Bone marrow (tissue), 2 donors: ENCODE measurements at regions not wholly inside any gene's neighbourhood (a gene's known extent, or its start where the extent isn't known, plus 50 kb on each side); places are given as distances from the start of the nearest gene placed in this dataset.
"Not testable (repeated sequence)": the region's sequence is repeated elsewhere in the genome, so short reads cannot be mapped to it uniquely, and the experiment has no call there.

ENCODE experiments used
- DNase-seq, 2 donors: peaks; one replicate each; lab custom pipeline; 2025; lab: John Stamatoyannopoulos, UW

DNA sequence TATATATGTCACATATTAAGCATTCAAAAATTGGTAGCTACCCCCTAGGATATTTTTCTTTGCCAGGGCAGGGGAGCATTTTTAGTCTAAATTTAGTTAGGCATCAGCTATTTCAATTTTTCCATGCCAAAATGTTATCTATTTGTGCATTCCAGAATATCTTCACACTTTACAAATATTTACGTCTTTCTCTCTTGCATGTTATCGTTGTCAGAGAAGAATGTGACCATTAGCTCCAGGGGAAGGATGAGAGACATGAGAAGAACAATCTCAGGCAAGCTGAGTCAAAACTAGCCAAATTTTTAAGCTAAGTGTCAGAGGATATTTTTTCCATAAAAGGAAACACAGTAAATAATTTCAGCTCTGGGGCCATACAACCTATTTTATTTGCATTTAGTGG, 885.0 kb upstream of the EPHA5 start:
- no peak for DNase-seq

GRCh38 chr4:66554826-66555225, 884.5 kb upstream of the EPHA5 start:
- no peak for DNase-seq

- not testable (repeated sequence) for DNase-seq
These were observed 875.0 kb upstream of the EPHA5 start for GRCh38 chr4:66545301-66545700.

- no peak for DNase-seq
These were observed 874.0 kb upstream of the EPHA5 start for GRCh38 chr4:66544281-66544680.

DNA sequence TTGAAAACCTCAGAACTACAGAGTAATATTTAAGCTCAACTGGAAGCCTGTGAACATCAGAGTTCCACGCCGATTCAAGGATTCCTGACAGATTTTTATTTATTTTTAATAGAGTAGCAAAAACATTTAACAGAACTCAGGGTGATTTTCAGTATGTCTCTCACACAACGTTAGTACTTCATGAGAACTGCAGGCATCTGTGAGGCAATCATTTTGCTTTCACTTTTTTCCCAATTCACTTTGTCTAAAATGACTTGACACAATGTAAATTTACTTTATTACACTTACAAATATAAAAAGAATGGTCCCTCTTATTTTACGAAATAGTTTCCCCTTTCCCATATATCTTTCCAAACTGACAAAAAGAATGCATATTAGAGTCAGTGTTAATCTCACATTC, 869.5 kb upstream of the EPHA5 start:
- DNase-seq = no peak

GRCh38 chr4:66524781-66525180, 854.5 kb upstream of the EPHA5 start:
- no peak for DNase-seq

DNA sequence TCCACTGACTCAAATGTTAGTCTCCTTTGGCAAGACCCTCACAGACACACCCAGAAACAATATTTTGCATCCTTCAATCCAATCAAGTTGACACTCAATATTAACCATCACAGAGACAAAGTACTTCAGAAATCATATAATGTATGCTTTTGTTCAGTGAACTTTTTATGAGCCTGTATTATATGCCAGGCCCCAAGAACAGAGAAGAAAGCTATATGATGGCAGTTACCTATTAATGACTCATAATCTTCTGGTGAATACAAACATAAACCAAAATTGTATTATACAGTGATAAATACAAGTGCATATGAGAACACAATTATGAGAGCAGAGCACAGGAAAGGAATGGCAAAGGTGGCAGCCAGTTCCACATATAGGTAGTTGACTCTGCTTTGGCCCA, 852.0 kb upstream of the EPHA5 start:
- no peak for DNase-seq

GRCh38 chr4:66516940-66517339, 846.7 kb upstream of the EPHA5 start:
- no peak for DNase-seq

DNA sequence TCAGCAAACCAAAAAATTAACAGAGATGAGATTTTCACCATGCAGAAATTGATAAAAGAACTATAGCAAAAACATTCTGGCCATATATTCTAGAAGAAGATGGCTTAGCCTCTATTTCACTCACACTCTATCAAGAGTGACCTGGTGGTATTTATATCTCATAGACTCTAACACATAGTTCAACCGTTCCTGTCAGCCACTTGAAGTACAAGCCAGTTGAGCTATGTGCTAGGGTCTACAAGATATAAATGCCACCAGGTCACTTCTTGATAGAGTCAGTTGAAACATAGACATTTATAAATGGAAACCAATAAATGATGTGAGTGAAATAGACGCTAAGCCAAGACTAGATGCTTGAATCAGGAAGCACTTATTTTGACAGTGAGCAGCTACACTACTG, 836.7 kb upstream of the EPHA5 start:
- DNase-seq = no peak

DNA sequence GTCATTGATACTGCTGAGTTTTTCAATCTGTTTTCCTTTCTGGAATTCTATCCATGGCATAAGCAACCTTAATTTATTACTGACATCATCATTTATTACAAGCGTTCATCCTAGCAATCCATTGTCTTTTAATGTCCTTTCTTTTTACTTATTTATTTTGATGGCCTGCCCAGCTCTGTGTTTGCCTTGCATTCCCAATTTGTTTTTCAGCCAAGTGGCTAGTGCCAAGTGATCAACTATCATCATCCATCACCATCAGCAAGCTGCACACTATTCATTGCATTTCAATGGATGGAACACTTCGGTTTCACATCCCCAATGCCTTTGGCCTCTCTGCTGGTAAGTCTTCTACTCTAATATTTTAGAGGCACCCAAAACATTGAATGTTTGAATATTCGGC, 831.7 kb upstream of the EPHA5 start:
- DNase-seq = no peak

GRCh38 chr4:66490729-66491128, 820.4 kb upstream of the EPHA5 start:
- DNase-seq = no peak

DNA sequence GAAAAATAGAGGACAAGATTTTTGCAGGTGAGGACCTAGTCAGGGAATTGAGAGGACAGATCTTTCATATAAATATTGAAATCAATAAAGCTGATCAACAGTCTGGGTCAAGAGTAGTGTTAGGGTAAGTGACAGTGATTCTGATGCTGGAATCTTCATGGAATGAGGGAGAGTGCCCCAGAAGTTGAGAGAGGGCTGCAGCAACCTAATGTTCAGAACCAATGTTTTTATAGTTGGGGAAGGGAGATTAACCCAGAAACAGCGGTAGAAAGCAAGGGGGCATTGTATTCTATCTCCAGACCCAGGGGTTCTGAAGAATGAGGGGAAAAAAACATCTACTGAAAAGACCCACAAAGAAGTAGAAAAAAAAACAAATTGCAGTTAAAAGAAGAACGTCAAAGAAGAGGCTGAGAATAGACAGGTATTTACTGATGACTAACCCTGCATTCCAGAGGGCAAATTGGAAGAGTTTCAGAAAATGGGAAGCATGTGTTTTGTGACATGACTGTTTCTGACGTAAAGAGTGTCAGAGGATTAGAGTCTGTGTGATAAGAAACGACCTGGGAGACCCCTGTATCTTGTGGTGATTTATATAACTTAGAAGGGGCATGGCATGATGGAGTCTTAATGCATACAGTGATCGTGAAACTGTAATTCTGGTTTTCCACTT, 819.6 kb upstream of the EPHA5 start:
- no peak for DNase-seq

GRCh38 chr4:66489370-66489769, 819.1 kb upstream of the EPHA5 start:
- DNase-seq = no peak

DNA sequence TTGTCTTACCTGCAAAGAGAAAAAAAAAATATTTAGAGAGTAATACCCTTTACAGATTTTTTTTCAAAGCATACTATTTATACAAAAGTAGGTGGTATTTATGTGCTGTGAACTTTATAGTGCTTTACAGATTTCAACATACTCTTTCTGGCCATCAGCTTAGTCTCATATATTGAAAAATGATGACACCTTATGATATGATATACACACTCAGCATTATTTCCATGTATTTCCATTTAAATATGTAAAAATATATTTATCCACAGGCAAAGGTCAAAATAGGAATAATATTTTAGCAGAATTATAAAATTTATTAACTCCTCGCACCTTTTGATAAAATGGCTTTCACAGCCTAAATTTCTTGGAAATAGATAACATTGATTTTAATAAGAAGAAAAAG, 815.8 kb upstream of the EPHA5 start:
- no peak for DNase-seq

- no peak for DNase-seq
These were observed 811.9 kb upstream of the EPHA5 start for GRCh38 chr4:66482186-66482585.

DNA sequence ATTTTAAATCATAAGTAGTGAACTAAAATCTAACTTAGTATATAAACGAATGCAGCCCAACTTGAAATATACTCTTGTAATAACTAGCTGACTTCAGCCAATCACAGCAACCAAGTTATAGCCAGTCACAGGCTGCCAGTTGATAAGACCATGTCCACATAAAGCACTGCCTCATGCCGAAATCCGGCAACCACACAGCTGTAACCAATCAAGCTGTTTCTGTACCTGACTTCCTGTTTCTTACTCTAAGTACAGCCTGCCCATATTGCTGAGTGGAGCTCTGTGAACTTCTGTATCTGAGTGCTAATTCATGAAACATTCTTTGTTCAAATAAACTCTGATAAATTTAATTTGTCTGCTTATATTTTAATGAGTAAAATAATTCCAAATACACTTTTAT, 805.3 kb upstream of the EPHA5 start:
- no peak for DNase-seq

- DNase-seq = no peak
These were observed 794.8 kb upstream of the EPHA5 start for GRCh38 chr4:66465111-66465510.

- DNase-seq = not testable (repeated sequence)
These were observed 792.6 kb upstream of the EPHA5 start for GRCh38 chr4:66462890-66463289.

DNA sequence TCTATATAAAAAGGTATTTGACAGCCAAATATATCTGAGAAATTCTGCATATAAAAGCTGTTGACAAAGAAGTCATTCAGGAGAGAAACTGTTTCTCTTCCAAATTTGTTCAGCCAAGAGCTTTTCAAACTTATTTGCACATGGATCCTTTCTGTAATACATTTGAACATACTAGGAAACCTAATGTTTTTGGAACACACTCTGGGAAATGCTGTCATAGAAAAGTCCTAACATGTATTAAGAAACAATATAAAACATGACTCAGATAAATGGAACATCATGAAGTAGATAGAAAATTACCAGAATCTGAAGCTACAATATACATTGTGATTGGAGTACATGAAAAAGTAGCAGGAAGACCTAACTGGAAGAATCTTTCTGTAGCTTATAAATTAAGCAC, 781.5 kb upstream of the EPHA5 start:
- DNase-seq = no peak

DNA sequence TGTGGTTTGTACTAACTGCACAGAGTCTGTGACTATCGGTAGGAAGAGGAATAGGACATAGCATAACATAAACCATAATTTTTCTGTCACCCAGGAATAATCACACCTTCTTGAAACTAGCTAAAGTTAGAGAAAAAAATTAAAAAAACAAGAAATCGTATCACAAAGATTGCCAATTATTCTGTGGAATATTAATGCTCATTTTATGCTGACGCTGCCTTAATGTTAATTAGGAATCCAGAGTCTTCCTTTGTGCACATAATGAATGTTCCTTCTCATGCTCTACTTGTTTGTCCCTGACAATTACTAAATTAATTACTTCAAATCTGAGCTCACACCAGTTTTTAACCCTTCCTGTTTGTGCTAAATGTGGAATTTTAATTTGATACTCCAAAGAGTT, 772.7 kb upstream of the EPHA5 start:
- no peak for DNase-seq

DNA sequence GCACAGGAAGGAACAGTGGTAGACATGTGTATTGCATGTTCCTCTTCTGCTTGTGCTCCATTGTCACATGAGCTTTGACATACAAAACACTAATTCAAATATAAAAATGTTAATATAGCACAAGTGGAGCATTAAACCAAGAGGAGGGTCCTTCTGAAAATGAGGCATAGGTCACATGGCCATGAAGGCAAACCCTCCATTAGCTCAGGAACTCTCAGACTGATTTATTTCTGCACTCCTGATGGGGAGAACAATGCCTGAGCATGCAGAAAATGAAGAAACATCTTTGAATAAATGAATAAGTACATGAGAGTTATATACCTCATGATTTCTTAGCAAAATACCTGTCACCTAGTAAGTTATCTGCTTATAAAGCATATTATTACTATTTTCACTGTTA, 769.2 kb upstream of the EPHA5 start:
- no peak for DNase-seq

- DNase-seq = no peak
These were observed 763.4 kb upstream of the EPHA5 start for GRCh38 chr4:66433706-66434105.

DNA sequence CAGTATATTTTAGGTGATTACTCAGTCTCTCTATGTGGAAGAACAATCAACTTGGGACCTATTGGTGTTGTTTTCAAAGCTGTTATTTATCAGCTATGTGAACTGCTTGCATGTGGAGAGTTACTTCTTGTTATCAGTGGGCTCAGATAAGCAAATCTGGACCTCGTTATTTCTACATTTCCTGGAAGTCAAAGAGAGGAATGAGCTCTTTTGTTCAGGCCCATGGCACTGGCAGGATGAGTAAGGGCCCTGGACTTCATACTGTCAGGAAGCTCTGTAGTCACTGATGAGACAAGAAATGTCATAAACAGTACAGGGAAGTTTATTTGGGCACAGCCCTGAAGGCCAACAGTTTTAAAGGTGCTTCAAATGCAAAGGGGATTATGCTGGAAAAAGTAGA, 760.6 kb upstream of the EPHA5 start:
- DNase-seq = no peak

DNA sequence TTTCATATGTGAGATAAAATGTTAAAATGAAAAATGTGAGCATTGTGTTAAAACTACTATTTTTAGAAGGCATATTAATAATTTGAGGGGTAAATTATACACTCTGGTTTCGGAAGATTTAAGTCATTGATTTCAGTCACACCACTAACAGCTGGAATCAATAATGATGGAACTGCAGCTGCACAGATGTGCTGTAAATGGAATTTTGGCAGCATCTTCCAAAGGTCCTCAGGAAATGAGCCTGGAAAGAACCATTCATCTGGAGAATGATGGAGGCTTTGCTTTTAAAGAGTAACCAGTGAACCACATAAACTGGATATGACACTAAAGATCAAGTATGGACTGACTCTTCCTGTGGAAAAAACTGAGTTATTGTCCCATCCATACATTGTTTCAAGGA, 759.0 kb upstream of the EPHA5 start:
- DNase-seq = no peak

DNA sequence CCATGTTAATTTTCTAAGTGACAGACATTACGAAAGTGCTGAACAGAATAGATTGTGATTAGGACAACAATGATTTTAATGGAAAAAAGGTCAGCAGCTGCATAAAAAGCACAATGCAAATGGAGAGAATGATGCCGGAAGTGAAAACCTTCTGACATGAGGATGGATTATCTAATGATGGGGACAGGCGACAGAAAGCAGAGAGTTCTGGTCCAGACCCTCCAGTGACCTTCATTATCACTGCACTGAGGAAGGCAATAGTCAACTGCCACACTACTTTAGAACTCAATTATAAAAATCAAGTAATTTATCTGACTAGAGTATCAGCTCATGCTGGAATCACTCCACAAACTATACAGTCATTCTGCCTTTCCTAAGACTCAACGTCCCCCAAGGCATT, 746.1 kb upstream of the EPHA5 start:
- DNase-seq = no peak
